OCI-LY7 (cell line): ENCODE measurements at regions not wholly inside any gene's neighbourhood (a gene's known extent, or its start where the extent isn't known, plus 50 kb on each side); places are given as distances from the start of the nearest gene placed in this dataset.

Experiments
- BruUV-seq: library from RNA; stranded (reverse); fragments of 400-500 nt; replicated peaks from 2 replicates; lab custom pipeline; 2021; lab: Mats Ljungman, UMichigan
- CTCF ChIA-PET: fragments of 300-600 bp; sonication (Branson Sonifier 250); formaldehyde crosslinking; loops from one replicate; lab custom pipeline; 2022; ENCODE audit warnings: antibody characterized with exemption; ENCODE audit not compliant: unreplicated experiment; lab: Charles Lee
- POLR2A ChIA-PET: fragments of 300-600 bp; sonication (Branson Sonifier 250); formaldehyde crosslinking; loops from one replicate; lab custom pipeline; 2022; ENCODE audit warnings: antibody characterized with exemption; lab: Charles Lee
- DNase-seq: peaks from one replicate; pipeline ENCODE4 v3.0.0-alpha.2; 2015; ENCODE audit warnings: low spot score
- H2AFZ ChIP-seq: fragments of 200-600 bp; sonication (generic), shearing (Covaris generic); 2 replicates; pipeline ENCODE4 v1.6.1; 2014; ENCODE audit warnings: mild to moderate bottlenecking, antibody characterized with exemption, low read length, moderate library complexity
- H3K27ac ChIP-seq: fragments of 200-600 bp; sonication (generic); 2 replicates; pipeline ENCODE4 v1.5.1; 2014; ENCODE audit warnings: mixed run types, low read depth, mild to moderate bottlenecking, moderate library complexity, low read length, inconsistent platforms; ENCODE audit not compliant: poor library complexity, severe bottlenecking
- H3K36me3 ChIP-seq: fragments of 200-600 bp; sonication (generic); 2 replicates; pipeline ENCODE4 v1.6.1; 2014; ENCODE audit warnings: mild to moderate bottlenecking, antibody characterized with exemption, low read length, moderate library complexity, mixed read lengths; ENCODE audit not compliant: insufficient read depth
- H3K4me1 ChIP-seq: fragments of 200-600 bp; sonication (generic); 2 replicates; pipeline ENCODE4 v1.5.1; 2014; ENCODE audit warnings: mild to moderate bottlenecking, low read length; ENCODE audit not compliant: insufficient read depth, poor library complexity, severe bottlenecking
- H3K4me2 ChIP-seq: fragments of 200-600 bp; sonication (generic); 2 replicates; pipeline ENCODE4 v1.6.1; 2014; ENCODE audit warnings: mild to moderate bottlenecking, low read length
- H3K4me3 ChIP-seq: fragments of 200-600 bp; sonication (generic); 2 replicates; pipeline ENCODE4 v1.5.1; 2014; ENCODE audit warnings: mild to moderate bottlenecking, low read depth, low read length; ENCODE audit not compliant: poor library complexity, severe bottlenecking
- H3K79me2 ChIP-seq: fragments of 200-600 bp; sonication (generic); 2 replicates; pipeline ENCODE4 v1.6.1; 2016; ENCODE audit warnings: low read depth, mild to moderate bottlenecking, low read length, moderate library complexity, mixed read lengths; ENCODE audit not compliant: insufficient read depth
- H3K9me2 ChIP-seq: fragments of 200-600 bp; sonication (generic); 2 replicates; pipeline ENCODE4 v1.6.1; 2016; ENCODE audit warnings: mild to moderate bottlenecking, low read length, mixed read lengths; ENCODE audit not compliant: insufficient read depth
- H3K9me3 ChIP-seq: fragments of 200-600 bp; sonication (generic); 2 replicates; pipeline ENCODE4 v1.6.1; 2014; ENCODE audit warnings: mild to moderate bottlenecking, mixed run types, low read length, mixed read lengths
- H4K20me1 ChIP-seq: fragments of 200-600 bp; sonication (generic); 2 replicates; pipeline ENCODE4 v1.6.1; 2014; ENCODE audit warnings: mild to moderate bottlenecking, antibody characterized with exemption, low read length, moderate library complexity, mixed read lengths; ENCODE audit not compliant: insufficient read depth
- EZH2phosphoT487 ChIP-seq: fragments of 200-600 bp; sonication (generic); IDR thresholded peaks from 2 replicates; pipeline ENCODE4 v1.6.1; 2018; ENCODE audit warnings: low read depth, borderline replicate concordance, mild to moderate bottlenecking, mixed run types, antibody characterized with exemption, low read length, moderate library complexity, mixed read lengths
- intact Hi-C: fragments of 100-400 bp; cut with micrococcal nuclease; formaldehyde crosslinking; loops from one replicate; pipeline ENCODE4 v1.10.0; 2022; ENCODE audit not compliant: unreplicated experiment
- TF ChIP-seq, protein P1 (sequence below): fragments of 200-600 bp; sonication (generic); conservative IDR thresholded peaks from 2 replicates; pipeline ENCODE4 v1.5.1; 2014; ENCODE audit warnings: mild to moderate bottlenecking, antibody characterized with exemption, low read length, moderate library complexity, mixed read lengths

DNA sequence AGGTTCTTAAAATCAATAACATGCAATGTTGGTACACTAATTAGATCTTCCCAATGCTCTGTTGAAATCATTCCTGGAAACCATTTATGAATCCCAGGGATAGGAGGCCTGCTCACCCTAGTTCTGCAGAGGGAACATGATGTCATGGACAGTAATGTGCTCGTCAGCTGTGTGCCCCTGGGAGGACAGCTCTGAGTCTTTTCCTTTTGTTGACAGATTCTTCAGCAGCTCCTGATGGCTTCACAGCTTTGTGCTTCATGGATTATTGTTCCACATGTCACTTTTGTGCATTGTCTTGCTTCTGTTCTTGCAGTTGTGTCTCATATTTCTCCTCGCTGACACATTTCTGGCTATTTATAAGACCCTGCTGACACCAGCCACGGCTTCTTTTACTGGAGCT, 367.5 kb downstream of the CCSER2 start:
- CTCF ChIA-PET = interaction anchor here (0.7 kb wide), 1 partner anchor 630 kb away, joined by 3 read pairs; no protein-coding TSS in a partner anchor
- no TSS peak for BruUV-seq
- Histone ChIP-seq H3K4me1 (no peaks in the 10 kb centered on the region), H3K4me3 (no peak overlapping the region), H3K4me2 (no peak overlapping the region), H4K20me1 (no peaks in the 10 kb centered on the region), H3K79me2 (no peaks in the 10 kb centered on the region), H3K36me3 (no peaks in the 10 kb centered on the region), H3K27ac (no peak overlapping the region), H3K9me2 (no peaks in the 10 kb centered on the region), H2AFZ (no peak overlapping the region), H3K9me3 (no peaks in the 10 kb centered on the region)
- no peak for DNase-seq
- POLR2A ChIA-PET = no interaction called here
- TF ChIP-seq, protein P1, sequence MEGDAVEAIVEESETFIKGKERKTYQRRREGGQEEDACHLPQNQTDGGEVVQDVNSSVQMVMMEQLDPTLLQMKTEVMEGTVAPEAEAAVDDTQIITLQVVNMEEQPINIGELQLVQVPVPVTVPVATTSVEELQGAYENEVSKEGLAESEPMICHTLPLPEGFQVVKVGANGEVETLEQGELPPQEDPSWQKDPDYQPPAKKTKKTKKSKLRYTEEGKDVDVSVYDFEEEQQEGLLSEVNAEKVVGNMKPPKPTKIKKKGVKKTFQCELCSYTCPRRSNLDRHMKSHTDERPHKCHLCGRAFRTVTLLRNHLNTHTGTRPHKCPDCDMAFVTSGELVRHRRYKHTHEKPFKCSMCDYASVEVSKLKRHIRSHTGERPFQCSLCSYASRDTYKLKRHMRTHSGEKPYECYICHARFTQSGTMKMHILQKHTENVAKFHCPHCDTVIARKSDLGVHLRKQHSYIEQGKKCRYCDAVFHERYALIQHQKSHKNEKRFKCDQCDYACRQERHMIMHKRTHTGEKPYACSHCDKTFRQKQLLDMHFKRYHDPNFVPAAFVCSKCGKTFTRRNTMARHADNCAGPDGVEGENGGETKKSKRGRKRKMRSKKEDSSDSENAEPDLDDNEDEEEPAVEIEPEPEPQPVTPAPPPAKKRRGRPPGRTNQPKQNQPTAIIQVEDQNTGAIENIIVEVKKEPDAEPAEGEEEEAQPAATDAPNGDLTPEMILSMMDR = no peak
- TF ChIP-seq EZH2phosphoT487 = no peak
- intact Hi-C loops = no loop called here

DNA sequence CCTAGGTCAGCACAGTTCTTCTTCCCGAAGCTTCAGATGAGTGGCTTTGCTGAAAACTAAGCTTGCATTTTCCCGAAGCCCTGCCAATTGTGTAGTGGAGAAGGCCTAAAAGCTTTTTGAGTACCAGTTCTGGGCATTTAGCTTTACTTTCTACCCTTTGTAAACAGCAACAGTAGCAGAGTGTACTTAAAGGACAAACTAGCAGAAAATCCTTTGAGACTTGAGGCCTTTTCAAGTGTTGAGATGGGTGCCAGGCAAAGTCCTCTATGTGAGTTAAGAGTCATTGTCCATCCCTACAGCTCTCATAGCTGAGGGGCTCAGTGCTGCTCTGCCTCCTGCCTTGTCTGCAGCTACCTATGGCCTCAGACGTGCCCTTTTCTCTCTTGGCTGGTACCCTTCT, 368.2 kb downstream of the CCSER2 start:
- no peak overlapping the region for H3K27ac ChIP-seq
- no TSS peak for BruUV-seq

DNA sequence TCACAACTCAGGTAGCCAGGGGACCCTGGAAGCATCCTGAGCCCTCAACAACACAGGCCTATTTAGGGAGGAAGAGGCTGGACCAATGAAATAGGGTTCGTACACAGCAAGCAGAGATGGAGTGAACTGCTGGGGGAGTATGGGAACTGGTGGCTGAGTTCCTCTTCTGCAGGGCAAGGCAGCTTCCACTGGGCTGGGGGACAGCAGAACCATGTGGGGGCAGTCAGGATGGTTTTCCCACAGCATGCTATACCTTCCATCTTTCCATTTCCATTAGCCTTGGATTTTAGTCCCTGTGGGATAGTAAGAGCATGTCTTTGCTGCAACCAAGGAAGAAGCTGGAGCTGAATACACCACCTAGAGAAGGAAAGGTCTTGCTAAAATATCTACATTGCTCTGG, 370.6 kb downstream of the CCSER2 start:
- ChIA-PET CTCF (no interaction called here), POLR2A (interaction anchor here (0.9 to 1.0 kb wide), 2 partner anchors 9 to 13 kb away, joined by 3 read pairs; no protein-coding TSS in a partner anchor)
- H3K4me1 ChIP-seq = no peaks in the 10 kb centered on the region
- no peaks in the 10 kb centered on the region for H3K9me2 ChIP-seq
- H2AFZ ChIP-seq = no peak overlapping the region
- H3K4me3 ChIP-seq = no peak overlapping the region
- no peak overlapping the region for H3K27ac ChIP-seq
- DNase-seq = no peak
- no peaks in the 10 kb centered on the region for H3K36me3 ChIP-seq
- no peaks in the 10 kb centered on the region for H3K9me3 ChIP-seq
- intact Hi-C loops = no loop called here
- no TSS peak for BruUV-seq
- H4K20me1 ChIP-seq = no peaks in the 10 kb centered on the region
- TF ChIP-seq, protein P1 = no peak
- no peak for TF ChIP-seq EZH2phosphoT487
- no peaks in the 10 kb centered on the region for H3K79me2 ChIP-seq
- no peak overlapping the region for H3K4me2 ChIP-seq

More for the DNA sequence above, 368.2 kb downstream of the CCSER2 start:
- no peaks in the 10 kb centered on the region for H3K9me3 ChIP-seq
- POLR2A ChIA-PET = interaction anchor here (0.5 to 0.7 kb wide), 2 partner anchors 16 to 20 kb away, joined by 3 to 4 read pairs; no protein-coding TSS in a partner anchor
- H3K4me3 ChIP-seq = no peak overlapping the region
- no peaks in the 10 kb centered on the region for H3K79me2 ChIP-seq
- H3K36me3 ChIP-seq = no peaks in the 10 kb centered on the region
- intact Hi-C loops = no loop called here
- no peak overlapping the region for H2AFZ ChIP-seq
- no peak overlapping the region for H3K4me2 ChIP-seq
- no peaks in the 10 kb centered on the region for H3K4me1 ChIP-seq
- H3K9me2 ChIP-seq = no peaks in the 10 kb centered on the region
- no peak for DNase-seq
- TF ChIP-seq, protein P1 = no peak
- no peak for TF ChIP-seq EZH2phosphoT487
- CTCF ChIA-PET = interaction anchor here (0.7 kb wide), 1 partner anchor 631 kb away, joined by 3 read pairs; no protein-coding TSS in a partner anchor
- H4K20me1 ChIP-seq = no peaks in the 10 kb centered on the region
